ENCODE measurements at regions not wholly inside any gene's neighbourhood (a gene's known extent, or its start where the extent isn't known, plus 50 kb on each side); places are given as distances from the start of the nearest gene placed in this dataset.

GRCh38 chr2:236636714-236637470, 67.3 kb downstream of the ACKR3 start:
- Histone ChIP-seq H3K79me2 (replicated peaks; ENCODE audit: insufficient read depth, low read length) (no peaks in the 10 kb centered on the region), H3K27me3 (ENCODE audit: insufficient read depth, low read depth, low read length) (no peaks in the 10 kb centered on the region), H3F3A (ENCODE audit: insufficient read depth, low read length, poor library complexity, severe bottlenecking) (no peaks in the 10 kb centered on the region), H3K4me3 (ENCODE audit: low read length) (no peak overlapping the region), H3K9me2 (ENCODE audit: insufficient read depth, low read length) (no peaks in the 10 kb centered on the region), H3K36me3 (ENCODE audit: insufficient read depth, low read length) (no peaks in the 10 kb centered on the region), H3K9me3 (ENCODE audit: low read length) (peaks cover 9% of the 10 kb centered on the region), H2AFZ (ENCODE audit: low read depth, low read length) (no peak overlapping the region), H4K20me1 (ENCODE audit: insufficient read depth) (no peaks in the 10 kb centered on the region), H3K4me2 (ENCODE audit: low read length) (no peak overlapping the region), H3K27ac (ENCODE audit: low read length) (no peak overlapping the region), H3K9ac (ENCODE audit: low read length) (no peak overlapping the region)
- TF ChIP-seq MXI1 (conservative IDR thresholded peaks at IDR 0.05; ENCODE audit: poor library complexity, severe bottlenecking): no peak
- no peak for TF ChIP-seq RAD21 (conservative IDR thresholded peaks at IDR 0.05)
- TF ChIP-seq CTCF (IDR thresholded peaks at IDR 0.05; ENCODE audit: poor library complexity, severe bottlenecking): no peak
- no peak for TF ChIP-seq EZH2 (IDR thresholded peaks at IDR 0.05; ENCODE audit: borderline replicate concordance, insufficient read depth, low read length, poor library complexity, severe bottlenecking)
- TF ChIP-seq SMC3 (conservative IDR thresholded peaks at IDR 0.05; ENCODE audit: poor library complexity): no peak

GRCh38 chr2:236637686-236638569, 68.3 kb downstream of the ACKR3 start:
- Histone ChIP-seq H4K20me1 (ENCODE audit: insufficient read depth) (no peaks in the 10 kb centered on the region), H3K4me3 (ENCODE audit: low read length) (no peak overlapping the region), H3K9me3 (ENCODE audit: low read length) (peaks cover 11% of the 10 kb centered on the region), H3K9ac (ENCODE audit: low read length) (no peak overlapping the region), H3K4me2 (ENCODE audit: low read length) (no peak overlapping the region), H3K9me2 (ENCODE audit: insufficient read depth, low read length) (no peaks in the 10 kb centered on the region), H3F3A (ENCODE audit: insufficient read depth, low read length, poor library complexity, severe bottlenecking) (no peaks in the 10 kb centered on the region), H3K36me3 (ENCODE audit: insufficient read depth, low read length) (no peaks in the 10 kb centered on the region), H2AFZ (ENCODE audit: low read depth, low read length) (no peak overlapping the region), H3K79me2 (replicated peaks; ENCODE audit: insufficient read depth, low read length) (no peaks in the 10 kb centered on the region), H3K27me3 (ENCODE audit: insufficient read depth, low read depth, low read length) (no peaks in the 10 kb centered on the region), H3K27ac (ENCODE audit: low read length) (no peak overlapping the region)
- no peak for TF ChIP-seq REST (IDR thresholded peaks at IDR 0.05; ENCODE audit: borderline replicate concordance)
- TF ChIP-seq TAF1 (IDR thresholded peaks at IDR 0.05; ENCODE audit: low read depth): no peak
- no peak for TF ChIP-seq EP300 (conservative IDR thresholded peaks at IDR 0.05; ENCODE audit: poor library complexity, severe bottlenecking)
- no peak for TF ChIP-seq EZH2 (IDR thresholded peaks at IDR 0.05; ENCODE audit: borderline replicate concordance, insufficient read depth, low read length, poor library complexity, severe bottlenecking)
- TF ChIP-seq CTCF (IDR thresholded peaks at IDR 0.05; ENCODE audit: poor library complexity, severe bottlenecking): no peak
- TF ChIP-seq RAD21 (conservative IDR thresholded peaks at IDR 0.05): no peak
- no peak for TF ChIP-seq SMC3 (conservative IDR thresholded peaks at IDR 0.05; ENCODE audit: poor library complexity)
- TF ChIP-seq POLR2AphosphoS5 (IDR thresholded peaks at IDR 0.05): no peak
- TF ChIP-seq MXI1 (conservative IDR thresholded peaks at IDR 0.05; ENCODE audit: poor library complexity, severe bottlenecking): no peak

Data from neural cell (in vitro differentiated cells).